Fibroblast of lung (primary cell): ENCODE measurements at regions not wholly inside any gene's neighbourhood (a gene's known extent, or its start where the extent isn't known, plus 50 kb on each side); places are given as distances from the start of the nearest gene placed in this dataset.
"Not testable (repeated sequence)": the region's sequence is repeated elsewhere in the genome, so short reads cannot be mapped to it uniquely, and the experiment has no call there.

Experiments used
- DNase-seq, 2 donors: peaks; one replicate each; pipeline versions ENCODE4 v3.0.0 to v3.0.0-alpha.2; 2010; ENCODE audit warnings: low read depth in 2 of 2
- H2AFZ ChIP-seq: 2 replicates; pipeline ENCODE4 v1.5.1; 2012; ENCODE audit warnings: low read length, control low read depth, inconsistent platforms
- H3K27ac ChIP-seq: 2 replicates; pipeline ENCODE4 v1.5.1; 2011; ENCODE audit warnings: low read length, control low read depth; ENCODE audit not compliant: insufficient read depth
- H3K27me3 ChIP-seq: 2 replicates; pipeline ENCODE4 v1.5.1; 2011; ENCODE audit warnings: mild to moderate bottlenecking, low read length; ENCODE audit not compliant: control insufficient read depth, insufficient read depth
- H3K36me3 ChIP-seq: 2 replicates; pipeline ENCODE4 v1.5.1; 2011; ENCODE audit warnings: low read length; ENCODE audit not compliant: control insufficient read depth, insufficient read depth
- H3K4me1 ChIP-seq: 2 replicates; pipeline ENCODE4 v1.5.1; 2011; ENCODE audit warnings: low read length; ENCODE audit not compliant: control insufficient read depth, insufficient read depth; ENCODE audit errors: extremely low read depth
- H3K4me2 ChIP-seq: 2 replicates; pipeline ENCODE4 v1.5.1; 2011; ENCODE audit warnings: low read length, control low read depth; ENCODE audit not compliant: insufficient read depth; ENCODE audit errors: extremely low read depth
- H3K4me3 ChIP-seq, 4 experiments: fragments of 200-600 bp in 1 of 4; sonication (generic) in 1 of 4; replicated peaks in 1 of 4; 2 replicates each; pipeline ENCODE4 v1.5.1; 2011 to 2016; ENCODE audit warnings: low read length in 4 of 4, low read depth in 3 of 4, mild to moderate bottlenecking in 3 of 4, control low read depth in 2 of 4, inconsistent platforms in 1 of 4, mixed read lengths in 1 of 4; ENCODE audit not compliant: insufficient read depth in 1 of 4; ENCODE audit errors: control extremely low read depth in 1 of 4
- H3K79me2 ChIP-seq: 2 replicates; pipeline ENCODE4 v1.5.1; 2012; ENCODE audit warnings: mild to moderate bottlenecking, low read length, inconsistent platforms; ENCODE audit not compliant: control insufficient read depth, insufficient read depth
- H3K9ac ChIP-seq: 2 replicates; pipeline ENCODE4 v1.5.1; 2011; ENCODE audit warnings: mild to moderate bottlenecking, low read length, control low read depth; ENCODE audit not compliant: insufficient read depth
- H3K9me3 ChIP-seq: 2 replicates; pipeline ENCODE4 v1.5.1; 2012; ENCODE audit warnings: low read depth, low read length; ENCODE audit not compliant: control insufficient read depth, insufficient read depth
- H4K20me1 ChIP-seq: 2 replicates; pipeline ENCODE4 v1.5.1; 2011; ENCODE audit warnings: low read length; ENCODE audit not compliant: control insufficient read depth, insufficient read depth; ENCODE audit errors: extremely low read depth
- EZH2 ChIP-seq: IDR thresholded peaks from 2 replicates; pipeline ENCODE4 v1.5.1; 2012; ENCODE audit warnings: low read length, control low read depth, mild to moderate bottlenecking; ENCODE audit errors: missing control alignments
- TF ChIP-seq, protein P1 (sequence below), 2 donors: IDR thresholded peaks in 1 of 2; conservative IDR thresholded peaks in 1 of 2; 1 replicate in 1 of 2; 2 replicates in 1 of 2; pipeline ENCODE4 v1.5.1; 2011 to 2012; ENCODE audit warnings: low read length in 2 of 2, control low read depth in 1 of 2, inconsistent platforms in 1 of 2, low read depth in 1 of 2, mild to moderate bottlenecking in 1 of 2

DNA sequence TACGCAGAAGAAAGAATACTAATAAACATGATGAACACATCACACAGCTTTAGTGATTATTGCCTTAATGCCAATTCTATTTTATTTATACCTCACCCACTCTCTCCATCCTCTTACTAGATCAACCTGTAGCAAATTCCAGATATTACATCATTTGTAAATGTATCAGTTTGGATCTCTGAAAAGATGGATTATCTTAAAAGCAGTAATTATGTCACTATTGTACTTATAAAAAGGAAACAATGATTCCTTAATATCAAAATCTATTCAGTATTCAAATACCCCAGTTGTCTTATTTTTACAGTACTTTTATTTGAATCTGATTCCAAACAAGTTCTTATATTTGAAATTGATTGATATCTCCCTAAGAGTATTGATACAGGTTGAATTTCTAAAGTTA is 892.8 kb upstream of the MDGA2 start:
- H3K36me3 ChIP-seq = no peaks in the 10 kb centered on the region
- no peaks in the 10 kb centered on the region for H3K79me2 ChIP-seq
- H3K4me2 ChIP-seq = no peak overlapping the region
- H3K4me3 ChIP-seq = no peak overlapping the region
- no peaks in the 10 kb centered on the region for H3K4me1 ChIP-seq
- no peak for DNase-seq
- H3K9me3 ChIP-seq = no peaks in the 10 kb centered on the region
- H3K27me3 ChIP-seq = no peaks in the 10 kb centered on the region
- TF ChIP-seq, protein P1, sequence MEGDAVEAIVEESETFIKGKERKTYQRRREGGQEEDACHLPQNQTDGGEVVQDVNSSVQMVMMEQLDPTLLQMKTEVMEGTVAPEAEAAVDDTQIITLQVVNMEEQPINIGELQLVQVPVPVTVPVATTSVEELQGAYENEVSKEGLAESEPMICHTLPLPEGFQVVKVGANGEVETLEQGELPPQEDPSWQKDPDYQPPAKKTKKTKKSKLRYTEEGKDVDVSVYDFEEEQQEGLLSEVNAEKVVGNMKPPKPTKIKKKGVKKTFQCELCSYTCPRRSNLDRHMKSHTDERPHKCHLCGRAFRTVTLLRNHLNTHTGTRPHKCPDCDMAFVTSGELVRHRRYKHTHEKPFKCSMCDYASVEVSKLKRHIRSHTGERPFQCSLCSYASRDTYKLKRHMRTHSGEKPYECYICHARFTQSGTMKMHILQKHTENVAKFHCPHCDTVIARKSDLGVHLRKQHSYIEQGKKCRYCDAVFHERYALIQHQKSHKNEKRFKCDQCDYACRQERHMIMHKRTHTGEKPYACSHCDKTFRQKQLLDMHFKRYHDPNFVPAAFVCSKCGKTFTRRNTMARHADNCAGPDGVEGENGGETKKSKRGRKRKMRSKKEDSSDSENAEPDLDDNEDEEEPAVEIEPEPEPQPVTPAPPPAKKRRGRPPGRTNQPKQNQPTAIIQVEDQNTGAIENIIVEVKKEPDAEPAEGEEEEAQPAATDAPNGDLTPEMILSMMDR (conservative IDR thresholded peaks at IDR 0.05 in 1 of 2, IDR thresholded peaks at IDR 0.05 in 1 of 2; ENCODE audit: low read depth in 1 of 2, low read length in 2 of 2) = no peak
- no peak for TF ChIP-seq EZH2
- no peak overlapping the region for H3K9ac ChIP-seq
- no peak overlapping the region for H3K27ac ChIP-seq
- no peak overlapping the region for H2AFZ ChIP-seq
- H4K20me1 ChIP-seq = no peaks in the 10 kb centered on the region

DNA sequence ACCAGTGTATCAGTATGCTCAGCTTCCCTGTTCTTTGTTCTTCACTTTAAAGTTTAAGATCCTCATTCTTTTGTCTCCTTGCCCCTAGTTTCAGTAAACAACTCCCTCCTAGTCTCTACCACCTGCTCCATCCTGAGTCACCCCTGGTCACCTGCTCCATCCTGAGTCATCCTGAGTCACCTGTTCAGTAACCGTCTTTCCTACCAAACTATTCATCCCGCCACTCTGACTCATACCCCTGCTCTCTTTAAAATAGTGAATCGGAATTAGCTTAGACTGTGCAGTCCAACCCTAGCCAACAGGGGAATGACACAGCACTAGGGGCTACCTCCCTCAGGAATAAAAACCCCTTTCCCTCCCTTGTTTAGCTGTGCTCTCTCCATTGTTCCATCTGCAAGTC is 888.1 kb upstream of the MDGA2 start:
- no peaks in the 10 kb centered on the region for H3K36me3 ChIP-seq
- no peaks in the 10 kb centered on the region for H4K20me1 ChIP-seq
- no peak overlapping the region for H3K4me3 ChIP-seq
- no peaks in the 10 kb centered on the region for H3K27me3 ChIP-seq
- TF ChIP-seq EZH2 = no peak
- TF ChIP-seq, protein P1 (conservative IDR thresholded peaks at IDR 0.05 in 1 of 2, IDR thresholded peaks at IDR 0.05 in 1 of 2; ENCODE audit: low read depth in 1 of 2, low read length in 2 of 2) = no peak
- H3K79me2 ChIP-seq = no peaks in the 10 kb centered on the region
- H2AFZ ChIP-seq = no peak overlapping the region
- H3K4me2 ChIP-seq = no peak overlapping the region
- no peaks in the 10 kb centered on the region for H3K4me1 ChIP-seq
- H3K9me3 ChIP-seq = no peaks in the 10 kb centered on the region
- H3K9ac ChIP-seq = no peak overlapping the region
- H3K27ac ChIP-seq = no peak overlapping the region
- peak in 1 of 2 donors; percentile 12 for DNase-seq

DNA sequence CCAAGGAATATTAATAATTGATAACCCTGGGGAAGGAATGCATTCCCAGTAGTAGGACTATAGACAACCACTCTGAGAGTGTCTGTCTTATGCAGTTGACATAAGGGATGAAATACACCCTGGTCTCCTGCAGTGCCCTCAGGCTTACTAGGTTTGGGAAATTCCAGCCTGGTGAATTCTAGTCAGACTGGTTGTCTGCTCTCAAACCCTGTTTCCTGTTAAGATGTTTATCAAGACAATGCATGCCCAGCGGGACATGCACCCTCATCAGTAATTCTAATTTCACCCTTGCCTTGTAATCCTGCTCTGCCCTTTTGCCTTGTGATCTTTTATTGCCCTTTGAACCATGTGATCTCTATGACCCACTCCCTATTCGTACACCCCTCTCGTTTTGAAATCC is 886.0 kb upstream of the MDGA2 start:
- H4K20me1 ChIP-seq, H3K9ac ChIP-seq, H2AFZ ChIP-seq, H3K27me3 ChIP-seq, H3K4me2 ChIP-seq, H3K27ac ChIP-seq, H3K36me3 ChIP-seq, H3K4me1 ChIP-seq, DNase-seq, H3K79me2 ChIP-seq, H3K9me3 ChIP-seq, H3K4me3 ChIP-seq: not testable (repeated sequence)

DNA sequence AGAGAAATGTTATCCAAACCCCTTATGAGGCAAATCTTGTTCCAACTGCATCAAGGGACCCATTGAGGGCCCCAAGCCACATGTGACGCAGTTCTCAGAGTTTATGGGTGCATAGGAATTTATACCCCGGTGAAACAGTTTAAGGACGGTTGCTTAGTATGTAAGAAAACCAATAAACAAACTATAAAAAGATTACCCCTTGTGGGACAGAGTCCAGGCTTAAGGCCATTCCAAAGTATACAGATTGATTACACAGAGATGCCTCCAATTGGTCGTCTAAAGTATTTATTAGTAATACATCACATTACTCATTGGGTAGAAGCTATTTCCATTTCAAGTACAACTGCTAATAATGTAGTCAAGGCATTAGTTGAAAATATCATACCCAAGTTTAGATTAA is 885.0 kb upstream of the MDGA2 start:
- H3K79me2 ChIP-seq = no peaks in the 10 kb centered on the region
- H4K20me1 ChIP-seq = no peaks in the 10 kb centered on the region
- H3K9me3 ChIP-seq = no peaks in the 10 kb centered on the region
- no peak for DNase-seq
- H3K27me3 ChIP-seq = no peaks in the 10 kb centered on the region
- H3K9ac ChIP-seq = no peak overlapping the region
- no peak overlapping the region for H3K4me3 ChIP-seq
- no peaks in the 10 kb centered on the region for H3K36me3 ChIP-seq
- no peak overlapping the region for H3K4me2 ChIP-seq
- TF ChIP-seq EZH2 = no peak
- TF ChIP-seq, protein P1 (conservative IDR thresholded peaks at IDR 0.05 in 1 of 2, IDR thresholded peaks at IDR 0.05 in 1 of 2; ENCODE audit: low read depth in 1 of 2, low read length in 2 of 2) = no peak
- no peak overlapping the region for H3K27ac ChIP-seq
- no peaks in the 10 kb centered on the region for H3K4me1 ChIP-seq
- no peak overlapping the region for H2AFZ ChIP-seq
